Astrocyte (in vitro differentiated cells and primary cell): ENCODE measurements at regions not wholly inside any gene's neighbourhood (a gene's known extent, or its start where the extent isn't known, plus 50 kb on each side); places are given as distances from the start of the nearest gene placed in this dataset.
"Not testable (repeated sequence)": the region's sequence is repeated elsewhere in the genome, so short reads cannot be mapped to it uniquely, and the experiment has no call there.

Source experiments
- EZH2 ChIP-seq: IDR thresholded peaks from 2 replicates; pipeline ENCODE4 v1.6.1; 2012; ENCODE audit warnings: mild to moderate bottlenecking, low read length, inconsistent platforms; ENCODE audit not compliant: insufficient read depth
- TF ChIP-seq, protein P1 (sequence below): IDR thresholded peaks from 2 replicates; pipeline ENCODE4 v1.5.1; 2011; ENCODE audit warnings: low read depth, mild to moderate bottlenecking, inconsistent platforms, low read length, moderate library complexity; ENCODE audit not compliant: insufficient read depth

DNA sequence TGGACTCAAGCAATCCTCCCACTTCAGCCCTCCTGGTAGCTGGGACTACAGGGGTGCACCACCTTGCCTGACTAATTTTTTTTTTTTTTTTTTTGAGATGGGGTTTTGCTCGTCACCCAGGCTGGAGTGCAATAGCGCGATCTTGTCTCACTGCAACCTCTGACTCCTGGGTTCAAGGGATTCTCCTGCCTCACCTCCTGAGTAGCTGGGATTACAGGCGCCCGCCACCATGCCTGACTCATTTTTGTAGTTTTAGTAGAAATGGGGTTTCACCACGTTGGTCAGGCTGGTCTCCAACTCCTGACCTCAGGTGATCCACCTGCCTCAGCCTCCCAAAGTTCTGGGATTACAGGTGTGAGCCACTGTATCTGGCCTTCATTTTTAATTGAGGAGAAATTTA lies 141.0 kb upstream of the SALL4 start:
- TF ChIP-seq, protein P1, sequence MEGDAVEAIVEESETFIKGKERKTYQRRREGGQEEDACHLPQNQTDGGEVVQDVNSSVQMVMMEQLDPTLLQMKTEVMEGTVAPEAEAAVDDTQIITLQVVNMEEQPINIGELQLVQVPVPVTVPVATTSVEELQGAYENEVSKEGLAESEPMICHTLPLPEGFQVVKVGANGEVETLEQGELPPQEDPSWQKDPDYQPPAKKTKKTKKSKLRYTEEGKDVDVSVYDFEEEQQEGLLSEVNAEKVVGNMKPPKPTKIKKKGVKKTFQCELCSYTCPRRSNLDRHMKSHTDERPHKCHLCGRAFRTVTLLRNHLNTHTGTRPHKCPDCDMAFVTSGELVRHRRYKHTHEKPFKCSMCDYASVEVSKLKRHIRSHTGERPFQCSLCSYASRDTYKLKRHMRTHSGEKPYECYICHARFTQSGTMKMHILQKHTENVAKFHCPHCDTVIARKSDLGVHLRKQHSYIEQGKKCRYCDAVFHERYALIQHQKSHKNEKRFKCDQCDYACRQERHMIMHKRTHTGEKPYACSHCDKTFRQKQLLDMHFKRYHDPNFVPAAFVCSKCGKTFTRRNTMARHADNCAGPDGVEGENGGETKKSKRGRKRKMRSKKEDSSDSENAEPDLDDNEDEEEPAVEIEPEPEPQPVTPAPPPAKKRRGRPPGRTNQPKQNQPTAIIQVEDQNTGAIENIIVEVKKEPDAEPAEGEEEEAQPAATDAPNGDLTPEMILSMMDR, result not testable (repeated sequence)
- not testable (repeated sequence) for TF ChIP-seq EZH2
